ENCODE measurements at regions not wholly inside any gene's neighbourhood (a gene's known extent, or its start where the extent isn't known, plus 50 kb on each side); places are given as distances from the start of the nearest gene placed in this dataset.
"Not testable (repeated sequence)": the region's sequence is repeated elsewhere in the genome, so short reads cannot be mapped to it uniquely, and the experiment has no call there.

DNA sequence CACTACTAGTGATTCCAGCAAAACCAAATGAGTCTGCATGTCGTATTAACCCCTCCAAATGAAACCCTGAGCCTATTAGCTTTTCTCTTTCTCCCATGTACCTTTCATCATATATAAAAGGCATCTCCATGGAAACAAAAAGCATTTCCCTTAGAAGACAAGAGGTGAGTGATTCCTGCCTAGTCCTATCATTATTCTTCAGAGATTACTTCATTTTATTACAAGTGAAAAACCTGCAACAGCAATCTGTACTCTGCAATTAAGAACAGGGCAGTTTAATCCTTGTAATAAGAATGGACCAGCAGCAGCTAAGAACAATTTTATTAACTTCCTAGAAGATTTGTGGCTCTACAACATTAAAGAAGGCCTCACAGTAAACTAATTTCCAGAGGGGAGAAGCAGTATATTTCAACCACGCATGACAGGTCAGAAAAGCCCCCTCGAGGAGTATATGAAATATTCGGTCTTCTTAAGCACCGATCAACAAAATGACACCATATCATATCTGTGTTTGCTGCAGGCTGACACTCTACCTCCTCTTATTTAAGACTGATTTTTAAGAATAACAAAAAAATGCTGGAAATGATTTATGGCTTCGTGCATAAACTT, 132.3 kb upstream of the TFPI start:
- DNase-seq: no peak

GRCh38 chr2:187687585-187687984, 133.3 kb upstream of the TFPI start:
- no peak for DNase-seq

GRCh38 chr2:187689372-187689771, 135.1 kb upstream of the TFPI start:
- DNase-seq: no peak

GRCh38 chr2:187693923-187694322, 139.7 kb upstream of the TFPI start:
- no peak for DNase-seq

DNA sequence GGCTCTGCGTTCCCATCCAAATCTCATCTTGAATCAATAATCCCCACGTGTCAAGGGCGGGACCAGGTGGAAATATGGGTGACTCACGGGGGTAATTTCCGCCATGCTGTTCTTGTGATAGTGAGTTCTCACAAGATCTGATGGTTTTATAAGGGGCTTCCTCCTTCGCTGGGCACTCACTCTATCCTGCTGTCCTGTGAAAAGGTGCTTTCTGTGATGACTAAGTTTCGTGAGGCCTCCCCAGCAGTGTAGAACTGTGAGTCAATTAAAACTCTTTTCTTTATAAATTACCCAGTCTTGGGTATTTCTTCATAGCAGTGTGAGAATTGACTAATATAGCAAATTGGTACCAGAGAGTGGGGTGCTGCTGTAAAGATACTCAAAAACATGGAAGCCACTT, 142.4 kb upstream of the TFPI start:
- not testable (repeated sequence) for DNase-seq

- DNase-seq: no peak
Measured at GRCh38 chr2:187698374-187699110, 144.3 kb upstream of the TFPI start.

GRCh38 chr2:187702157-187702556, 147.9 kb upstream of the TFPI start:
- DNase-seq: no peak

DNA sequence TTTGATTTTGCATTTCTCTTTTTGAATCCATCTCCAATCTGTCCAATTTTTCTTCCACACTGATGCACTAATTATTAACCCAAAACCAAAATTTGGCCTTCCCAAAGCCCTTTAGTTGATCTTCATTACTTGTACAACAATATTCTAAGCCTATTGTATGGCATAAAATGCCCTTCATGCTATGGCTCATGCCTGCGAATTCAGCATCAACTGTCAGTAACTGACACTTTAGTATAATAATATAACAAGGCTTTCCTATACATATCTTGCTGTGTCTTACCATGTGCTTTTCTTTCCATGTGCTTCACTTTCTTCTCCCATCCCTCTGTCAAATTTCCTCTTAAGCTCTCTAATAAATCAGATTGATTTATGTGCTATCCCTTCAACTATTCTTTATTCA, 154.0 kb upstream of the TFPI start:
- DNase-seq: no peak

- no peak for DNase-seq
Measured at GRCh38 chr2:187709065-187709464, 154.8 kb upstream of the TFPI start.

DNA sequence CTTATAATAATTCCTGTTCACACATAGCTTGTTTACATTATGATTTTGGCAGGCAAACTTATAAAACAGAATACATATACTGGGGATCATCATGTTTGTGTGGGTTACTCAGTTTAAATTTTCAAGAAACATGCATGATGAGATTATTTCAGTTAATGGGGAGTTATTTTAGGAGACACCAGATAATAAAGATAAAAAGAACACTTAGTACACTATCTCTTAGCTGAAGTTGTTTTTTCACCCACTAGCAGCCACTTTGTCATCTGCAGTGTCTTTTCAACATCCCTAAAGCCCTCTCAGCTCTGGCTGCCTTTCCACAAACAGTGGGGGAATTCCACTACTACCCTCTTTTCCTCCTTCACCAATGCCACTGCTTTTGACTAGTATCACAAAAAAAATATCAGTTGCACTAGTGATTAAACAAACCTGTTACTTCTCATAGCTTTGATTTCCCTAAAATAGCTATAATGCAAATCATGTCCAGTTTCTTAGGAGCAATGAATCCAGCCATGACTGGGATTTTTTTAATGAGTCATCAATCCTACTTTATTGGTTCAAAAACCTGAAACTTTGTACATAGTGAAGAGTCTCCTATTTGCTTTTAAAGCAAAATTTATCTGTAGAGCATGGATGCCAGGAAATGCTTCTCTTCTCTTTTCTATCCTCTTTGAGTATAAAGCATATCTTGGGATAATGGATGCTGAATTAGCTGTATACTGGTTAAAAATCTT, 156.7 kb upstream of the TFPI start:
- no peak for DNase-seq

DNA sequence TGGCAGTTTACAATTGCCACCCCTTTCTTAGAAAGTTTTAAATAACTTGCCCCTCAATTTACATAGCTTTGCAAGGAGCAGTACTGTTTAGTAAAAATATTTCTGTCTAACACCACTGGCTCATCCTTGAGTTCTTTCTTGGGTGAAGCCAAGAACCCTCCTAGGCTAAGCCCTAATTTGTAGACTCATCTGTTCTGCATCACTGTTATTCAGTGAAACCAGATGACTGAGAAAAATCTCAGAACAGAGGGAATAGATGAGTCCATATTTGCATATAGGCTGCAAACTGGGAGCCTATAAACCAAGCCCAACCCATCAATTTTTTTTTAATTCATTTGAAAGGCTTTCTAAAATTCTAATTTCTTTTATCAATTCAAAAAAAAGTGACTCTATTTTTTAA, 161.4 kb upstream of the TFPI start:
- DNase-seq: no peak

GRCh38 chr2:187716301-187716700, 162.1 kb upstream of the TFPI start:
- no peak for DNase-seq

GRCh38 chr2:187718092-187718491, 163.9 kb upstream of the TFPI start:
- no peak for DNase-seq

DNA sequence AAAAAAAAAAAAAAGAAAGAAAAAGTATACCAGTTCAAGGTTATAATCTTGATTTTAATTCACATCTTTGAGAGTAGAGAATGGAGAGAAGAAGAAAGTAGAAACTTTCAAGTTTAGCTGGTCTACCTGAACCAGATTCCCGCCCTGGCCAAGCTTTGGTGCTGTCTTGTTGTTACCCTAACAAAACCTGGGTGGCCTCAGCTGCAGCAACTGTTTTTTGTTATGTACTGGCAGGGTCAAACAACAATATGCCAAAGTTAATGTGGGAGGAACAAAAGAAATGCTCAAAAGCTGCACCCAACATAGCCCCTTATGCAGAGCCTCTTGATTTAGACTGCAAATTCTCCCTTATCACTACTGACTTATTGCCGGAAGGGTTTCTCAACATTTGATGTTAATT, 165.3 kb upstream of the TFPI start:
- no peak for DNase-seq

DNA sequence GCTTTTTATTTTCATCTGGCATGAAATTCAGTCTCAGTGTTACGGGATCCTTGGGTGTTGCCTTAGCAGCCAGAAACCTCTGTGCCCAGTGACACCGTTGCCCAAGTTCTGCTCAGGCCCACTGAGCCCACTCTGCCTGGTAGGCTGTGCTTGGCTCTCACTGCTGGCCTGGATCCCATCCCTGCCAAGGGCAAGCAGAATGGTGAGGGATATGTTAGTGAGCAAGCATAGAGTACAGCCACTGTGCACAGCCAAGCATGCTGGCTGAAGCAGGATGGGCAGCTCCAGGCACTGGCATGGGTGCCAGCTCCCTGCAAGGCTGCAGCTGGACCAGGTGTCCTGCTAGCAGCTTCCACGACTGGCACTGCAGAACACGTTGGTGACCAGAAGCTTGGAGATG, 194.7 kb upstream of the TFPI start:
- no peak for DNase-seq

DNA sequence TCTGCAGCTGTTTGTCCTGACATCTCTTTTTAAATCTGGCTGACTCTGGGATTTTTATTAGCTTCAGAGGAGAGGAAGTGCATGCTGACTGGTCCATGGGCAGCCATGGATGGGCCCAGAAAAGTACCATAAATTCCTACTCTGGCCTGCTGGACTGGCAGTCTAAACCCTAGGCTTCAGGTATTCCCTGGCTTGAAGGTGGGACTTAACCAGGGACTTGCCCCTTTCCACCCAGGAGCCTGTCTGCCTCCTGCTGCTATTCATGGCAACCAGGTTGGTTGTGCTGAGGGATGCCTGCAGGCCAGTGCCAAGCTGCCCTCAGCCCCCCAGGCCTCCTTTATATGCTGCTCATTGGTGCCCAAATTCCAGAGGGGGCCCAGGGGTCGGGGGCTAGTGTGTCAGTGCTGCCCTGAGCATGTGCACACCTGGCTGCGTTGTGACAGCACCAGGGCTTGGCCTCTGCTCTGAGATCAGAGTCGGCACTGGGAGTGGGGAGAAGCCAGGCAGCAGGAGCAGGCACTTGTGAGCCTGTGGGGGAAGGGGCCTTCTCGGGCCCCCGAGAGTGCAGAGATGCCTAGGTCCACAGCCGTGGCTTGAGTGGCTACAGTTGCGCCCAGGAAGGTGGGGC, 195.7 kb upstream of the TFPI start:
- no peak for DNase-seq

DNA sequence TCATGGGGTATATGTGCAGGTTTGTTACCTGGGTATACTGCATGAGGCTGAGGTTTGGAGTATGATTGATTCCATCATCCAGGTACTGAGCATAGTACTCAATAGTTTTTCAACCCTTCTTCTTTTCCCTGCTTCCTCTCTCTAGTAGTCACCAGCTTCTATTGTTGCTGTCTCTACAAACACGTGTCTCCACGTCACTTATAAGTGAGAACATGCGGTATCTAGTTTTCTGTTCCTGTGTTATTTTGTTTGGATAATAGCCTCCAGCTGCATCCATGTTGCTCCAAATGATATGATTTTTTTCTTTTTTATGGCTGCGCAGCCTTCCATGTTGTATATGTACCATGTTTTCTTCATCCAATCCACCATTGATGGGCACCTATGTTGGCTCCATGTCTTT, 214.8 kb upstream of the TFPI start:
- DNase-seq: no peak

GRCh38 chr2:187769437-187769836, 215.2 kb upstream of the TFPI start:
- DNase-seq: no peak

- no peak for DNase-seq
Measured at GRCh38 chr2:187774551-187775071, 220.4 kb upstream of the TFPI start.

DNA sequence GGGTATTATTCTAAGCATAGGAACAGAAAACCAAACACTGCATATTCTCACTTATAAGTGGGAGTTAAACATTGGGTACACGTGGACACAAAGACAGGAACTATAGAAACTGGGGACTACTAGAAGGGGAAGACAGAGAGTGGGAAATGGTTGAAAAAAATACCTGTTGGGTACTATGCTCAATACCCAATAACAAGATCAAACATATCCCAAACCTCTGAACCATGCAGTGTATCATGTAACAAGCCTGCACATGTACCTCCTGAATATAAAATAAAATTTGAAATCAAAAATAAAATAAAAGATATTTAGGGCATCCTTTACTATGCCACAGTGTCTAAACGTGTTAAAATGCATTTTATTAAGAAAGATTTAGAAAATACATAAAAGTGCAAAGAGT, 221.0 kb upstream of the TFPI start:
- no peak for DNase-seq

DNA sequence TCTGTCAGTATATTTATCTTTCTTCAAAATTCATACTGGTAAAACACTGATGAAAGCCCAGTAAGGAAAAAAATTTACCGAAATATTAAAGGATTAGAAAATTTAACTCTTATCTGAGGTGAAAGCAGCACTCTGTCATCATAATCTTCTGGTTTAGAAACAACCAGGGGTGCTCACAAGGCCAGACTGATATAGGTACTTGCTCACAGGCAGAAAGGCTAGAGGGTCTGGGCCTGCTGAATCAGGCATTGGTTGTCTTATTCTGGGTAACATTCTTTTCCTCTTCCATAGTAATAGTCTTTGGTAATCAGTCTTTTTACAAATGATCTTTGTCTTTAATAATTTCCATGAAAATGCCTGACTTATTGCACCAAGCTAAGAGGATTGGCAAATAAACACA, 221.4 kb upstream of the TFPI start:
- no peak for DNase-seq

- no peak for DNase-seq
Measured at GRCh38 chr2:187782301-187782700, 228.1 kb upstream of the TFPI start.

DNA sequence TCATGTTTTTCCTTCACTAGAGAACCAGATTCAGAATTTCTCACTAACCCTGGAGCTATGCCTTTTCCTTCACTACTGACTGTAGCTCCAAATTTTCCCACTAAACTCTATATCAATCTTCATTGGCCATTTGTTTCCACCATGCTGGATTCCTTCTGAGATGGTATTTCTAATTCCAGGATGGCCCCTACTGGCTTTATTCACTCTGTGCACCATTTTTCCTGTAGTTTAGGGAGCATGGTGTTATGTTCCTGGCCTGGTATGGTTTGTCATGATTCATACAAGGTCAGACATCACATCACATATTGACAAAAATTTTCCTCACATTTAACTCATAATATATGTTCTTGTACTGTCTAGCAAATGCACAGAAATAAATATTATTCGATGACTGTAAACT, 229.2 kb upstream of the TFPI start:
- no peak for DNase-seq

GRCh38 chr2:187784138-187784537, 229.9 kb upstream of the TFPI start:
- DNase-seq: not testable (repeated sequence)
